Neural progenitor cell (in vitro differentiated cells): ENCODE measurements at regions not wholly inside any gene's neighbourhood (a gene's known extent, or its start where the extent isn't known, plus 50 kb on each side); places are given as distances from the start of the nearest gene placed in this dataset.

Experiments used
- EZH2 ChIP-seq: fragments of 200-600 bp; sonication (generic); IDR thresholded peaks from 2 replicates; pipeline ENCODE4 v1.6.1; 2017; ENCODE audit warnings: antibody characterized with exemption, mild to moderate bottlenecking, moderate library complexity
- EZH2phosphoT487 ChIP-seq: fragments of 200-600 bp; sonication (generic); IDR thresholded peaks from 2 replicates; pipeline ENCODE4 v1.6.1; 2017; ENCODE audit warnings: antibody characterized with exemption
- TF ChIP-seq, protein P1 (sequence below): fragments of 200-600 bp; sonication (generic); IDR thresholded peaks from 2 replicates; pipeline ENCODE4 v1.5.1; 2017; ENCODE audit warnings: antibody characterized with exemption, mild to moderate bottlenecking

- no peak for TF ChIP-seq EZH2phosphoT487
- TF ChIP-seq, protein P1, sequence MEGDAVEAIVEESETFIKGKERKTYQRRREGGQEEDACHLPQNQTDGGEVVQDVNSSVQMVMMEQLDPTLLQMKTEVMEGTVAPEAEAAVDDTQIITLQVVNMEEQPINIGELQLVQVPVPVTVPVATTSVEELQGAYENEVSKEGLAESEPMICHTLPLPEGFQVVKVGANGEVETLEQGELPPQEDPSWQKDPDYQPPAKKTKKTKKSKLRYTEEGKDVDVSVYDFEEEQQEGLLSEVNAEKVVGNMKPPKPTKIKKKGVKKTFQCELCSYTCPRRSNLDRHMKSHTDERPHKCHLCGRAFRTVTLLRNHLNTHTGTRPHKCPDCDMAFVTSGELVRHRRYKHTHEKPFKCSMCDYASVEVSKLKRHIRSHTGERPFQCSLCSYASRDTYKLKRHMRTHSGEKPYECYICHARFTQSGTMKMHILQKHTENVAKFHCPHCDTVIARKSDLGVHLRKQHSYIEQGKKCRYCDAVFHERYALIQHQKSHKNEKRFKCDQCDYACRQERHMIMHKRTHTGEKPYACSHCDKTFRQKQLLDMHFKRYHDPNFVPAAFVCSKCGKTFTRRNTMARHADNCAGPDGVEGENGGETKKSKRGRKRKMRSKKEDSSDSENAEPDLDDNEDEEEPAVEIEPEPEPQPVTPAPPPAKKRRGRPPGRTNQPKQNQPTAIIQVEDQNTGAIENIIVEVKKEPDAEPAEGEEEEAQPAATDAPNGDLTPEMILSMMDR: no peak
- no peak for TF ChIP-seq EZH2
Measured at GRCh38 chrX:150199803-150200202, 163.3 kb upstream of the MAMLD1 start.
